H9 (cell line): ENCODE measurements at regions not wholly inside any gene's neighbourhood (a gene's known extent, or its start where the extent isn't known, plus 50 kb on each side); places are given as distances from the start of the nearest gene placed in this dataset.
"Not testable (repeated sequence)": the region's sequence is repeated elsewhere in the genome, so short reads cannot be mapped to it uniquely, and the experiment has no call there.

Experiments
- DNase-seq: peaks from one replicate; pipeline ENCODE4 v3.0.0-alpha.2; 2017
- H2AFZ ChIP-seq: one replicate; pipeline ENCODE4 v1.6.1; 2013; ENCODE audit warnings: mild to moderate bottlenecking, low read length, control low read depth, moderate library complexity
- H2AK5ac ChIP-seq: 2 replicates; pipeline ENCODE4 v1.6.1; 2013; ENCODE audit warnings: low read length, control low read depth, mixed read lengths; ENCODE audit not compliant: insufficient read length
- H2BK120ac ChIP-seq: one replicate; pipeline ENCODE4 v1.6.1; 2013; ENCODE audit warnings: low read depth, mild to moderate bottlenecking, low read length, control low read depth, inconsistent platforms; ENCODE audit not compliant: poor library complexity, severe bottlenecking
- H2BK12ac ChIP-seq: 2 replicates; pipeline ENCODE4 v1.6.1; 2013; ENCODE audit warnings: low read length, control low read depth, mixed read lengths, low read depth; ENCODE audit not compliant: insufficient read length
- H2BK15ac ChIP-seq: 2 replicates; pipeline ENCODE4 v1.6.1; 2013; ENCODE audit warnings: low read depth, low read length, control low read depth
- H2BK20ac ChIP-seq: one replicate; pipeline ENCODE4 v1.6.1; 2013; ENCODE audit warnings: low read depth, mild to moderate bottlenecking, low read length, control low read depth, inconsistent platforms; ENCODE audit not compliant: poor library complexity, severe bottlenecking
- H2BK5ac ChIP-seq: 2 replicates; pipeline ENCODE4 v1.6.1; 2013; ENCODE audit warnings: low read length, control low read depth, mixed read lengths; ENCODE audit not compliant: insufficient read length
- H3K14ac ChIP-seq: 2 replicates; pipeline ENCODE4 v1.6.1; 2013; ENCODE audit warnings: low read length, control low read depth; ENCODE audit not compliant: insufficient read depth
- H3K18ac ChIP-seq: 2 replicates; pipeline ENCODE4 v1.6.1; 2013; ENCODE audit warnings: low read depth, mild to moderate bottlenecking, mixed read lengths, low read length, control low read depth; ENCODE audit not compliant: insufficient read length
- H3K23ac ChIP-seq: 2 replicates; pipeline ENCODE4 v1.6.1; 2013; ENCODE audit warnings: low read length, control low read depth, mixed read lengths, low read depth; ENCODE audit not compliant: insufficient read length
- H3K23me2 ChIP-seq: 2 replicates; pipeline ENCODE4 v1.6.1; 2013; ENCODE audit warnings: low read depth, mild to moderate bottlenecking, mixed read lengths, low read length, control low read depth; ENCODE audit not compliant: insufficient read length, poor library complexity, severe bottlenecking
- H3K27ac ChIP-seq: 2 replicates; pipeline ENCODE4 v1.5.1; 2013; ENCODE audit warnings: low read length, control low read depth, mixed read lengths, low read depth; ENCODE audit not compliant: insufficient read length
- H3K27me3 ChIP-seq: 2 replicates; pipeline ENCODE4 v1.6.1; 2013; ENCODE audit warnings: low read length, control low read depth, inconsistent platforms; ENCODE audit not compliant: insufficient read depth
- H3K4ac ChIP-seq: 2 replicates; pipeline ENCODE4 v1.6.1; 2013; ENCODE audit warnings: low read depth, mild to moderate bottlenecking, control low read depth, inconsistent platforms, low read length, moderate library complexity
- H3K4me1 ChIP-seq: 2 replicates; pipeline ENCODE4 v1.6.1; 2013; ENCODE audit warnings: low read length, control low read depth, inconsistent platforms; ENCODE audit not compliant: insufficient read depth
- H3K4me2 ChIP-seq: 2 replicates; pipeline ENCODE4 v1.6.1; 2013; ENCODE audit warnings: low read length, control low read depth, mixed read lengths; ENCODE audit not compliant: insufficient read length, insufficient read depth
- H3K56ac ChIP-seq: 2 replicates; pipeline ENCODE4 v1.6.1; 2013; ENCODE audit warnings: low read depth, mild to moderate bottlenecking, mixed read lengths, low read length, control low read depth; ENCODE audit not compliant: insufficient read length
- H3K79me1 ChIP-seq: 2 replicates; pipeline ENCODE4 v1.6.1; 2013; ENCODE audit warnings: low read depth, mild to moderate bottlenecking, moderate library complexity, low read length, control low read depth, inconsistent platforms; ENCODE audit not compliant: insufficient read depth, poor library complexity, severe bottlenecking
- H3K79me2 ChIP-seq: 2 replicates; pipeline ENCODE4 v1.6.1; 2013; ENCODE audit warnings: low read length, control low read depth, inconsistent platforms; ENCODE audit not compliant: insufficient read depth
- H3K9ac ChIP-seq: 2 replicates; pipeline ENCODE4 v1.6.1; 2013; ENCODE audit warnings: low read length, control low read depth, mixed read lengths; ENCODE audit not compliant: insufficient read length; ENCODE audit errors: extremely low read depth
- H3K9me3 ChIP-seq: one replicate; pipeline ENCODE4 v1.6.1; 2013; ENCODE audit warnings: low read depth, low read length, inconsistent platforms; ENCODE audit not compliant: control insufficient read depth
- H3T11ph ChIP-seq: one replicate; pipeline ENCODE4 v1.6.1; 2013; ENCODE audit warnings: mild to moderate bottlenecking, low read length, control low read depth, inconsistent platforms
- H4K20me1 ChIP-seq: one replicate; pipeline ENCODE4 v1.6.1; 2013; ENCODE audit not compliant: control insufficient read depth, insufficient read length, insufficient read depth
- H4K5ac ChIP-seq: 2 replicates; pipeline ENCODE4 v1.6.1; 2013; ENCODE audit warnings: low read depth, mild to moderate bottlenecking, mixed read lengths, low read length, control low read depth; ENCODE audit not compliant: insufficient read length
- H4K8ac ChIP-seq: replicated peaks from 2 replicates; pipeline ENCODE4 v1.6.1; 2013; ENCODE audit warnings: low read length, control low read depth, mixed read lengths, low read depth; ENCODE audit not compliant: insufficient read length
- H4K91ac ChIP-seq: 2 replicates; pipeline ENCODE4 v1.6.1; 2013; ENCODE audit warnings: low read depth, mild to moderate bottlenecking, moderate library complexity, mixed read lengths, low read length, control low read depth; ENCODE audit not compliant: insufficient read length
- H3K27ac Mint-ChIP-seq, 3 experiments: 2 replicates in 2 of 3; 3 replicates in 1 of 3; pipeline ENCODE4 v1.8.0; 2020 to 2021; ENCODE audit warnings: mixed read lengths in 3 of 3, mild to moderate bottlenecking in 1 of 3, moderate library complexity in 1 of 3
- H3K27me3 Mint-ChIP-seq: 2 replicates; pipeline ENCODE4 v1.8.0; 2021; ENCODE audit warnings: low read depth, mild to moderate bottlenecking, moderate library complexity, mixed read lengths
- H3K36me3 Mint-ChIP-seq, 3 experiments: 2 replicates in 2 of 3; 3 replicates in 1 of 3; pipeline ENCODE4 v1.8.0; 2020 to 2021; ENCODE audit warnings: low read depth in 3 of 3, mixed read lengths in 3 of 3; ENCODE audit not compliant: insufficient read depth in 1 of 3
- H3K4me1 Mint-ChIP-seq, 2 experiments: 2 replicates each; pipeline ENCODE4 v1.8.0; 2020; ENCODE audit warnings: mixed read lengths in 2 of 2
- H3K4me3 Mint-ChIP-seq, 2 experiments: 2 replicates in 1 of 2; 3 replicates in 1 of 2; pipeline ENCODE4 v1.8.0; 2020 to 2021; ENCODE audit warnings: mild to moderate bottlenecking in 2 of 2, mixed read lengths in 2 of 2, moderate library complexity in 1 of 2
- H3K9me3 Mint-ChIP-seq, 2 experiments: 2 replicates in 1 of 2; 3 replicates in 1 of 2; pipeline ENCODE4 v1.8.0; 2020; ENCODE audit warnings: mild to moderate bottlenecking in 2 of 2, mixed read lengths in 2 of 2, moderate library complexity in 1 of 2
- WGBS: extraction: QIAGEN DNeasy Blood & Tissue Kit; methylation state at CpG from one replicate; pipeline ENCODE4 v1.1.7; 2013; ENCODE audit warnings: missing lambda C conversion rate, low lambda C conversion rate, mixed read lengths; ENCODE audit not compliant: insufficient read length; ENCODE audit errors: extremely low coverage; 5-methylcytosine and 5-hydroxymethylcytosine counted together
- TF ChIP-seq, protein P1 (sequence below): fragments of 200-600 bp; sonication (generic); conservative IDR thresholded peaks from 3 replicates; pipeline ENCODE4 v1.8.0; 2021; ENCODE audit warnings: antibody characterized with exemption, mild to moderate bottlenecking

DNA sequence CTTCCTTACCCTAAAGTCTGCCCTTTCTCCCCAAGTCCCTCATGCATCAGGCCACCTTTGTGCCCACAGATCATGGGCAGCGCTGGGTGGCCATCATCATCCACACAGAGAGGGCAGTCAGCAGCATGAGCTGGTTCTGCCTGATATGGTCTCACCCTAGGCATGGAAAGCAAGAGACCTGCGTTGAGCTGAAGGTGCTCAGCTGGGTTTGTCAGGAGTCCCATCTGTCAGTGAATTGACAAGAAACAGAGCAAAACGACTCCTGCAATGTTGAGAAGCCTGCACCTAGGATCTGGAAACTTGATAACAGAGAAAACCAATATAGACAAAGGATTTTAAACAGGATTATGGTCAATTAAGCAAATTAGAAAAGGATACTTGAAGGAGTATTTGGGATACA is 242.7 kb upstream of the PRSS1 start:
- H3K27me3 ChIP-seq, result no peaks in the 10 kb centered on the region
- H3K56ac ChIP-seq, result no peak overlapping the region
- no peak overlapping the region for H4K8ac ChIP-seq
- H3K14ac ChIP-seq, result no peak overlapping the region
- no peak overlapping the region for H4K5ac ChIP-seq
- H3K27me3 Mint-ChIP-seq, result peaks cover 6% of the 10 kb centered on the region
- H3K4me3 Mint-ChIP-seq, result no peak overlapping the region
- no peak overlapping the region for H3K27ac Mint-ChIP-seq
- no peaks in the 10 kb centered on the region for H3K36me3 Mint-ChIP-seq
- H4K20me1 ChIP-seq, result no peaks in the 10 kb centered on the region
- H3K23ac ChIP-seq, result no peak overlapping the region
- H2AFZ ChIP-seq, result no peak overlapping the region
- no peak overlapping the region for H3K4ac ChIP-seq
- H3K18ac ChIP-seq, result no peak overlapping the region
- H3K4me1 ChIP-seq, result no peaks in the 10 kb centered on the region
- TF ChIP-seq, protein P1, sequence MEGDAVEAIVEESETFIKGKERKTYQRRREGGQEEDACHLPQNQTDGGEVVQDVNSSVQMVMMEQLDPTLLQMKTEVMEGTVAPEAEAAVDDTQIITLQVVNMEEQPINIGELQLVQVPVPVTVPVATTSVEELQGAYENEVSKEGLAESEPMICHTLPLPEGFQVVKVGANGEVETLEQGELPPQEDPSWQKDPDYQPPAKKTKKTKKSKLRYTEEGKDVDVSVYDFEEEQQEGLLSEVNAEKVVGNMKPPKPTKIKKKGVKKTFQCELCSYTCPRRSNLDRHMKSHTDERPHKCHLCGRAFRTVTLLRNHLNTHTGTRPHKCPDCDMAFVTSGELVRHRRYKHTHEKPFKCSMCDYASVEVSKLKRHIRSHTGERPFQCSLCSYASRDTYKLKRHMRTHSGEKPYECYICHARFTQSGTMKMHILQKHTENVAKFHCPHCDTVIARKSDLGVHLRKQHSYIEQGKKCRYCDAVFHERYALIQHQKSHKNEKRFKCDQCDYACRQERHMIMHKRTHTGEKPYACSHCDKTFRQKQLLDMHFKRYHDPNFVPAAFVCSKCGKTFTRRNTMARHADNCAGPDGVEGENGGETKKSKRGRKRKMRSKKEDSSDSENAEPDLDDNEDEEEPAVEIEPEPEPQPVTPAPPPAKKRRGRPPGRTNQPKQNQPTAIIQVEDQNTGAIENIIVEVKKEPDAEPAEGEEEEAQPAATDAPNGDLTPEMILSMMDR, result no peak
- H3K4me2 ChIP-seq, result no peak overlapping the region
- no peaks in the 10 kb centered on the region for H3K23me2 ChIP-seq
- no peak overlapping the region for H2BK15ac ChIP-seq
- H3T11ph ChIP-seq, result no peak overlapping the region
- H3K9me3 ChIP-seq, result no peaks in the 10 kb centered on the region
- H3K27ac ChIP-seq, result no peak overlapping the region
- no CpG with 5 or more reads among the region's 3 CpGs for WGBS
- no peak overlapping the region for H2BK20ac ChIP-seq
- 0 out of 4 replicates have a peak, but pooled peaks cover 0 to 1% of the 10 kb centered on the region in 2 experiments for H3K4me1 Mint-ChIP-seq
- H2BK5ac ChIP-seq, result no peak overlapping the region
- no peak overlapping the region for H2BK120ac ChIP-seq
- H2AK5ac ChIP-seq, result no peak overlapping the region
- H3K9ac ChIP-seq, result no peak overlapping the region
- no peaks in the 10 kb centered on the region for H3K79me1 ChIP-seq
- H2BK12ac ChIP-seq, result no peak overlapping the region
- H3K79me2 ChIP-seq, result no peaks in the 10 kb centered on the region
- no peak overlapping the region for H4K91ac ChIP-seq
- DNase-seq, result no peak
- H3K9me3 Mint-ChIP-seq, result no peaks in the 10 kb centered on the region

DNA sequence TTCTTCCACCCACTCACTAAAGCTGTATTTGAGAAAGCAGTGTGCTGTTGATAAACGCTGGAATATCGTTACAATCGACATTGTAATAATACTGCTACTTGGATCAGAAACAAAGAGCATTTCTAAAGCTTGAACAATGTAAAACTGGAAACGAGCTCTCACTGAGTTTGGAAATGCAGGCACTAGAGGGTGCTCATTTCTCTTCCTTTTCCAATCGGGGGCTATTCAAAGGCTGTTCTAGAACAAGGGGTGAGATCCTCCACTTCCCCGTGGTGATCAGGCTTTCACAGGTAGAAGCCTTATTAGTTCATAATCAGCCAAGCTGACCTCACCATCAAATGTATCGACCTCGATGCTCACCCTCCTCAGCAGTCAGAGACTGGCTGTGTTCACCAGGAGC is 245.3 kb upstream of the PRSS1 start:
- not testable (repeated sequence) for H2BK5ac ChIP-seq, H3K9ac ChIP-seq, H3K27ac ChIP-seq, H3K23ac ChIP-seq, H2BK120ac ChIP-seq, H4K8ac ChIP-seq, H3K9me3 ChIP-seq, H2BK20ac ChIP-seq, H3K14ac ChIP-seq, H2BK12ac ChIP-seq, H3K4me2 ChIP-seq, H3K36me3 Mint-ChIP-seq, H3K4me3 Mint-ChIP-seq, H3K27me3 ChIP-seq, DNase-seq, H3T11ph ChIP-seq, H3K18ac ChIP-seq, H4K91ac ChIP-seq, H2AFZ ChIP-seq, H2BK15ac ChIP-seq, H3K56ac ChIP-seq, H3K9me3 Mint-ChIP-seq, H3K79me2 ChIP-seq, H4K5ac ChIP-seq, H3K4ac ChIP-seq, H3K23me2 ChIP-seq, H3K27ac Mint-ChIP-seq, H3K4me1 ChIP-seq, H3K27me3 Mint-ChIP-seq, H3K4me1 Mint-ChIP-seq, H4K20me1 ChIP-seq, H3K79me1 ChIP-seq, H2AK5ac ChIP-seq
- WGBS, result no CpG with 5 or more reads among the region's 8 CpGs
